Activated B cell treated with CpG ODN at 0.5 μM for 24 hours (primary cell): ENCODE measurements at regions not wholly inside any gene's neighbourhood (a gene's known extent, or its start where the extent isn't known, plus 50 kb on each side); places are given as distances from the start of the nearest gene placed in this dataset.

Source experiments
- ATAC-seq: fragments of 200-7000 bp; cut with Tn5 transposase; one replicate; pipeline ENCODE4 v1.10.0; 2021; ENCODE audit warnings: low read depth, mild to moderate bottlenecking, moderate library complexity
- CTCF ChIA-PET: fragments of 350-600 bp; sonication (Branson Sonifier 250); formaldehyde crosslinking; loops from one replicate; lab custom pipeline; 2021; ENCODE audit warnings: antibody characterized with exemption; lab: Charles Lee
- POLR2A ChIA-PET: fragments of 350-600 bp; sonication (Branson Sonifier 250); formaldehyde crosslinking; loops from one replicate; lab custom pipeline; 2021; ENCODE audit warnings: antibody characterized with exemption; lab: Charles Lee
- DNase-seq: peaks from one replicate; pipeline ENCODE4 v3.0.0; 2022
- H3K27ac Mint-ChIP-seq: one replicate; pipeline ENCODE4 v1.8.0; 2020; ENCODE audit warnings: mixed read lengths
- H3K27me3 Mint-ChIP-seq: one replicate; pipeline ENCODE4 v1.8.0; 2021; ENCODE audit warnings: mixed read lengths
- H3K36me3 Mint-ChIP-seq: one replicate; pipeline ENCODE4 v1.8.0; 2021; ENCODE audit warnings: low read depth, mixed read lengths
- H3K4me1 Mint-ChIP-seq: one replicate; pipeline ENCODE4 v1.8.0; 2021; ENCODE audit warnings: mixed read lengths
- H3K4me3 Mint-ChIP-seq: one replicate; pipeline ENCODE4 v1.8.0; 2020; ENCODE audit warnings: mild to moderate bottlenecking, mixed read lengths
- H3K9me3 Mint-ChIP-seq: one replicate; pipeline ENCODE4 v1.8.0; 2020; ENCODE audit warnings: mixed read lengths
- CTCF ChIP-seq: fragments of 200-600 bp; IDR thresholded peaks from one replicate; pipeline ENCODE4 v1.8.0; 2022; ENCODE audit warnings: antibody characterized with exemption, mild to moderate bottlenecking
- intact Hi-C: fragments of 100-400 bp; cut with micrococcal nuclease; formaldehyde crosslinking; loops from one replicate; pipeline ENCODE4 v1.15.1; 2024

GRCh38 chr4:24279911-24280375 is 304.4 kb downstream of the DHX15 start:
- Mint-ChIP-seq H3K36me3 (no peaks in the 10 kb centered on the region), H3K9me3 (no peaks in the 10 kb centered on the region), H3K27ac (no peak overlapping the region), H3K27me3 (no peaks in the 10 kb centered on the region), H3K4me1 (no peaks in the 10 kb centered on the region), H3K4me3 (no peak overlapping the region)
- ATAC-seq (no peak), DNase-seq (no peak)
- intact Hi-C loops: no loop called here
- CTCF ChIA-PET: no interaction called here
- POLR2A ChIA-PET: no interaction called here
- no peak for TF ChIP-seq CTCF

GRCh38 chr4:24279469-24279868 is 304.9 kb downstream of the DHX15 start:
- ATAC-seq: no peak
- no peak for TF ChIP-seq CTCF
- no peak for DNase-seq
- H3K4me1 Mint-ChIP-seq: no peaks in the 10 kb centered on the region
- no peaks in the 10 kb centered on the region for H3K36me3 Mint-ChIP-seq
- H3K4me3 Mint-ChIP-seq: no peak overlapping the region
- intact Hi-C loops: no loop called here
- H3K9me3 Mint-ChIP-seq: no peaks in the 10 kb centered on the region
- ChIA-PET POLR2A (no interaction called here), CTCF (no interaction called here)
- H3K27ac Mint-ChIP-seq: no peak overlapping the region
- H3K27me3 Mint-ChIP-seq: no peaks in the 10 kb centered on the region

GRCh38 chr4:24278693-24279092 is 305.7 kb downstream of the DHX15 start:
- H3K27me3 Mint-ChIP-seq: no peaks in the 10 kb centered on the region
- CTCF ChIA-PET: no interaction called here
- no peaks in the 10 kb centered on the region for H3K36me3 Mint-ChIP-seq

GRCh38 chr4:24274381-24274941 is 309.9 kb downstream of the DHX15 start:
- TF ChIP-seq CTCF: no peak
- H3K36me3 Mint-ChIP-seq: no peaks in the 10 kb centered on the region
- no peak overlapping the region for H3K4me3 Mint-ChIP-seq
- ATAC-seq (no peak), DNase-seq (no peak)
- ChIA-PET CTCF (no interaction called here), POLR2A (no interaction called here)
- H3K9me3 Mint-ChIP-seq: no peaks in the 10 kb centered on the region
- no peak overlapping the region for H3K27ac Mint-ChIP-seq
- intact Hi-C loops: no loop called here
- no peaks in the 10 kb centered on the region for H3K4me1 Mint-ChIP-seq
- no peaks in the 10 kb centered on the region for H3K27me3 Mint-ChIP-seq

More at GRCh38 chr4:24278693-24279092, 305.7 kb downstream of the DHX15 start:
- Mint-ChIP-seq H3K4me1 (no peaks in the 10 kb centered on the region), H3K4me3 (no peak overlapping the region), H3K9me3 (no peaks in the 10 kb centered on the region), H3K27ac (no peak overlapping the region)
- ATAC-seq (no peak), DNase-seq (no peak)
- TF ChIP-seq CTCF: no peak
- intact Hi-C loops: no loop called here
- POLR2A ChIA-PET: no interaction called here

- Mint-ChIP-seq H3K27ac (no peak overlapping the region), H3K36me3 (no peaks in the 10 kb centered on the region), H3K4me1 (no peaks in the 10 kb centered on the region), H3K4me3 (no peak overlapping the region), H3K9me3 (no peaks in the 10 kb centered on the region), H3K27me3 (no peaks in the 10 kb centered on the region)
- ATAC-seq: no peak
- POLR2A ChIA-PET: no interaction called here
- CTCF ChIA-PET: no interaction called here
- DNase-seq: no peak
- intact Hi-C loops: no loop called here
- TF ChIP-seq CTCF: no peak
Observed at GRCh38 chr4:24273136-24273535, 311.2 kb downstream of the DHX15 start.
